GM12878 (cell line): ENCODE measurements at regions not wholly inside any gene's neighbourhood (a gene's known extent, or its start where the extent isn't known, plus 50 kb on each side); places are given as distances from the start of the nearest gene placed in this dataset.

Source experiments
- ATAC-seq: fragments of 200-7000 bp; cut with Tn5 transposase; 3 replicates; pipeline ENCODE4 v1.9.1; 2020; ENCODE audit warnings: mild to moderate bottlenecking, moderate library complexity
- BruUV-seq: library from RNA; stranded (reverse); fragments of 400-500 nt; replicated peaks from 2 replicates; lab custom pipeline; 2021; lab: Mats Ljungman, UMichigan
- CTCF ChIA-PET: fragments of 300-600 bp; sonication (Branson Sonifier 250); formaldehyde crosslinking; extraction: SDS; loops from one replicate; lab custom pipeline; 2021; ENCODE audit warnings: inconsistent platforms; lab: Yijun Ruan, JAX
- POLR2A ChIA-PET: fragments of 350-600 bp; formaldehyde crosslinking; extraction: SDS; loops from one replicate; lab custom pipeline; 2021; ENCODE audit warnings: inconsistent platforms; lab: Charles Lee
- RAD21 ChIA-PET: fragments of 300-600 bp; sonication (Branson Sonifier 250); formaldehyde crosslinking; loops from one replicate; lab custom pipeline; 2023; ENCODE audit warnings: antibody characterized with exemption; ENCODE audit not compliant: unreplicated experiment; lab: Charles Lee
- SMC1A ChIA-PET: fragments of 300-600 bp; sonication (Branson Sonifier 250); formaldehyde crosslinking; loops from one replicate; lab custom pipeline; 2023; ENCODE audit not compliant: unreplicated experiment, uncharacterized antibody; lab: Charles Lee
- DNase-seq: peaks from one replicate; pipeline ENCODE4 v3.0.0-alpha.2; 2011; ENCODE audit warnings: low read depth, low spot score
- FAIRE-seq: peaks from 3 replicates; lab custom pipeline; 2011; peaks lifted over from hg19 to GRCh38; lab: Jason Lieb, UNC
- H2AFZ ChIP-seq: 2 replicates; pipeline ENCODE4 v1.6.0; 2011; ENCODE audit warnings: low read depth, low read length, control low read depth; ENCODE audit not compliant: control insufficient read depth
- H3K27ac ChIP-seq: 2 replicates; pipeline ENCODE4 v1.5.1; 2011; ENCODE audit warnings: control low read depth; ENCODE audit not compliant: control insufficient read depth, insufficient read depth
- H3K27me3 ChIP-seq, 2 experiments: replicated peaks in 1 of 2; 2 replicates each; pipeline versions ENCODE4 v1.6.0 to v1.6.1; 2011; ENCODE audit warnings: low read length in 1 of 2; ENCODE audit not compliant: control insufficient read depth in 2 of 2, insufficient read depth in 2 of 2
- H3K36me3 ChIP-seq, 2 experiments: 2 replicates each; pipeline ENCODE4 v1.5.1; 2011; ENCODE audit warnings: low read length in 1 of 2; ENCODE audit not compliant: control insufficient read depth in 2 of 2, insufficient read depth in 2 of 2
- H3K4me1 ChIP-seq: 2 replicates; pipeline ENCODE4 v1.6.1; 2011; ENCODE audit warnings: mild to moderate bottlenecking, low read length, moderate library complexity, mixed read lengths; ENCODE audit not compliant: control insufficient read depth, insufficient read depth
- H3K4me2 ChIP-seq: 2 replicates; pipeline ENCODE4 v1.6.0; 2011; ENCODE audit warnings: control low read depth; ENCODE audit not compliant: control insufficient read depth, insufficient read depth
- H3K4me3 ChIP-seq: fragments of 200-600 bp; sonication (generic); 2 replicates; pipeline ENCODE4 v1.5.1; 2016
- H3K79me2 ChIP-seq: 2 replicates; pipeline ENCODE4 v1.6.0; 2011; ENCODE audit warnings: low read length; ENCODE audit not compliant: control insufficient read depth, insufficient read depth
- H3K9ac ChIP-seq: 2 replicates; pipeline ENCODE4 v1.8.0; 2011; ENCODE audit warnings: low read length, control low read depth, mixed read lengths; ENCODE audit not compliant: control insufficient read depth, insufficient read depth
- H3K9me3 ChIP-seq: replicated peaks from 3 replicates; pipeline ENCODE4 v1.5.1; 2011; ENCODE audit warnings: mild to moderate bottlenecking, low read length; ENCODE audit not compliant: control insufficient read depth, insufficient read depth
- H4K20me1 ChIP-seq: 2 replicates; pipeline ENCODE4 v1.6.0; 2011; ENCODE audit not compliant: control insufficient read depth, insufficient read depth
- KAT2A ChIP-seq: conservative IDR thresholded peaks from 2 replicates; pipeline ENCODE4 v1.6.1; 2011; ENCODE audit warnings: low read depth, low read length; ENCODE audit not compliant: control insufficient read depth
- NR2C1 ChIP-seq: fragments of 450-650 bp; IDR thresholded peaks from 2 replicates; pipeline ENCODE4 v1.6.1; 2017; ENCODE audit warnings: antibody characterized with exemption, mild to moderate bottlenecking, moderate library complexity
- SIX5 ChIP-seq: IDR thresholded peaks from 2 replicates; pipeline ENCODE4 v1.6.1; 2011; ENCODE audit warnings: mild to moderate bottlenecking, low read depth, low read length, moderate library complexity; ENCODE audit not compliant: severe bottlenecking
- YY1 ChIP-seq: IDR thresholded peaks from 2 replicates; pipeline ENCODE4 v1.6.1; 2011; ENCODE audit warnings: low read depth, mild to moderate bottlenecking, low read length
- WGBS: methylation state at CpG from one replicate; pipeline ENCODE4 v1.1.6; 2016; ENCODE audit warnings: low lambda C conversion rate; ENCODE audit not compliant: insufficient replicate concordance, insufficient coverage; ENCODE audit errors: missing lambda C conversion rate; 5-methylcytosine and 5-hydroxymethylcytosine counted together
- in situ Hi-C: fragments of 300-500 bp; cut with MboI; formaldehyde crosslinking; loops from 9 replicates; pipeline ENCODE4 v1.14.3; 2018; ENCODE audit warnings: mixed read lengths
- intact Hi-C: fragments of 100-400 bp; cut with micrococcal nuclease; formaldehyde crosslinking; loops from one replicate; pipeline ENCODE4 v1.14.2; 2022; ENCODE audit not compliant: unreplicated experiment
- TF ChIP-seq, protein P1 (sequence below): IDR thresholded peaks from 2 replicates; pipeline ENCODE4 v1.6.1; 2011; ENCODE audit warnings: low read depth, mild to moderate bottlenecking, low read length, moderate library complexity, borderline replicate concordance; ENCODE audit errors: extremely low read depth

- no TSS peak for BruUV-seq
- H4K20me1 ChIP-seq = no peaks in the 10 kb centered on the region
- no peak overlapping the region for H2AFZ ChIP-seq
- no peaks in the 10 kb centered on the region for H3K36me3 ChIP-seq
- H3K27me3 ChIP-seq = no peaks in the 10 kb centered on the region
- H3K27ac ChIP-seq = no peak overlapping the region
- H3K9me3 ChIP-seq = no peaks in the 10 kb centered on the region; the same call in 2 of the 3 replicates
- no peaks in the 10 kb centered on the region for H3K79me2 ChIP-seq
- DNase-seq (no peak), FAIRE-seq (no peak), ATAC-seq (no peak)
- TF ChIP-seq NR2C1 (no peak), KAT2A (no peak), YY1 (no peak), SIX5 (no peak)
- TF ChIP-seq, protein P1, sequence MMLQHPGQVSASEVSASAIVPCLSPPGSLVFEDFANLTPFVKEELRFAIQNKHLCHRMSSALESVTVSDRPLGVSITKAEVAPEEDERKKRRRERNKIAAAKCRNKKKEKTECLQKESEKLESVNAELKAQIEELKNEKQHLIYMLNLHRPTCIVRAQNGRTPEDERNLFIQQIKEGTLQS = no peak
- 43% methylated on average over 13 of the region's 13 CpGs for WGBS
- no peaks in the 10 kb centered on the region for H3K4me1 ChIP-seq
- H3K9ac ChIP-seq = no peak overlapping the region
- ChIA-PET SMC1A (no interaction called here), RAD21 (no interaction called here), CTCF (no interaction called here), POLR2A (no interaction called here)
- in situ Hi-C loops (no loop called here), intact Hi-C loops (no loop called here)
- no peak overlapping the region for H3K4me2 ChIP-seq
- H3K4me3 ChIP-seq = no peak overlapping the region
Measured at GRCh38 chr14:101134851-101135433, 231.4 kb upstream of the RTL1 start.
